Neuronal stem cell (in vitro differentiated cells): ENCODE measurements at regions not wholly inside any gene's neighbourhood (a gene's known extent, or its start where the extent isn't known, plus 50 kb on each side); places are given as distances from the start of the nearest gene placed in this dataset.

Experiments
- DNase-seq: peaks from one replicate; pipeline ENCODE4 v3.0.0-alpha.2; 2013; ENCODE audit warnings: low spot score
- H2AFZ ChIP-seq: one replicate; pipeline ENCODE4 v1.6.1; 2013; ENCODE audit warnings: mild to moderate bottlenecking, low read length, inconsistent platforms
- H2AK5ac ChIP-seq: 2 replicates; pipeline ENCODE4 v1.6.1; 2013; ENCODE audit warnings: low read depth, mild to moderate bottlenecking, inconsistent platforms, low read length, moderate library complexity, mixed read lengths
- H2BK120ac ChIP-seq: 2 replicates; pipeline ENCODE4 v1.6.1; 2013; ENCODE audit warnings: low read depth, mild to moderate bottlenecking, inconsistent platforms, low read length, moderate library complexity, mixed read lengths
- H2BK12ac ChIP-seq: one replicate; pipeline ENCODE4 v1.6.1; 2013; ENCODE audit warnings: low read length, inconsistent platforms
- H2BK15ac ChIP-seq: 2 replicates; pipeline ENCODE4 v1.6.1; 2013; ENCODE audit warnings: mild to moderate bottlenecking, low read length, inconsistent platforms, mixed read lengths
- H2BK5ac ChIP-seq: one replicate; pipeline ENCODE4 v1.6.1; 2013; ENCODE audit warnings: inconsistent platforms, mild to moderate bottlenecking, low read length, moderate library complexity
- H3K14ac ChIP-seq: one replicate; pipeline ENCODE4 v1.6.1; 2013; ENCODE audit warnings: low read length, inconsistent platforms
- H3K18ac ChIP-seq: 2 replicates; pipeline ENCODE4 v1.6.1; 2013; ENCODE audit warnings: low read length, inconsistent platforms
- H3K23ac ChIP-seq: 2 replicates; pipeline ENCODE4 v1.6.1; 2013; ENCODE audit warnings: low read depth, mild to moderate bottlenecking, mixed read lengths, low read length, inconsistent platforms; ENCODE audit not compliant: poor library complexity
- H3K27ac ChIP-seq: replicated peaks from 3 replicates; pipeline ENCODE4 v1.5.1; 2013; ENCODE audit warnings: low read length, inconsistent platforms
- H3K27me3 ChIP-seq, 3 experiments: 2 replicates each; pipeline ENCODE4 v1.6.1; 2013; ENCODE audit warnings: low read length in 3 of 3, mild to moderate bottlenecking in 2 of 3, inconsistent platforms in 1 of 3, low read depth in 1 of 3, mixed read lengths in 1 of 3, moderate library complexity in 1 of 3; ENCODE audit not compliant: control insufficient read depth in 3 of 3, insufficient read depth in 3 of 3
- H3K36me3 ChIP-seq, 2 donors: replicated peaks in 1 of 2; 2 replicates each; pipeline ENCODE4 v1.6.1; 2013; ENCODE audit warnings: low read length in 2 of 2; ENCODE audit not compliant: control insufficient read depth in 2 of 2, insufficient read depth in 2 of 2
- H3K4ac ChIP-seq: 2 replicates; pipeline ENCODE4 v1.6.1; 2013; ENCODE audit warnings: inconsistent platforms, mild to moderate bottlenecking, low read length, moderate library complexity
- H3K4me1 ChIP-seq, 2 donors: 1 replicate in 1 of 2; 2 replicates in 1 of 2; pipeline ENCODE4 v1.6.1; 2013; ENCODE audit warnings: low read length in 2 of 2, low read depth in 1 of 2; ENCODE audit not compliant: control insufficient read depth in 2 of 2, insufficient read depth in 1 of 2
- H3K4me2 ChIP-seq: one replicate; pipeline ENCODE4 v1.6.1; 2013; ENCODE audit warnings: mild to moderate bottlenecking, low read length, inconsistent platforms; ENCODE audit not compliant: insufficient read depth, poor library complexity, severe bottlenecking
- H3K4me3 ChIP-seq, 2 donors: 2 replicates each; pipeline ENCODE4 v1.5.1; 2013; ENCODE audit warnings: low read length in 2 of 2, mild to moderate bottlenecking in 2 of 2, inconsistent platforms in 1 of 2, moderate library complexity in 1 of 2
- H3K79me1 ChIP-seq: one replicate; pipeline ENCODE4 v1.6.1; 2013; ENCODE audit warnings: low read depth, mild to moderate bottlenecking, inconsistent platforms, low read length, moderate library complexity
- H3K9ac ChIP-seq: one replicate; pipeline ENCODE4 v1.6.1; 2013; ENCODE audit warnings: mild to moderate bottlenecking, low read depth, low read length, inconsistent platforms; ENCODE audit not compliant: poor library complexity
- H3K9me3 ChIP-seq, 2 donors: replicated peaks in 1 of 2; 2 replicates each; pipeline versions ENCODE3 to v1.6.1; 2013; ENCODE audit warnings: low read length in 2 of 2, mild to moderate bottlenecking in 2 of 2, inconsistent platforms in 1 of 2, low read depth in 1 of 2, mixed read lengths in 1 of 2, moderate library complexity in 1 of 2; ENCODE audit not compliant: control insufficient read depth in 2 of 2, insufficient read depth in 1 of 2
- H4K8ac ChIP-seq: one replicate; pipeline ENCODE4 v1.6.1; 2013; ENCODE audit warnings: low read depth, mild to moderate bottlenecking, inconsistent platforms, low read length, moderate library complexity
- H4K91ac ChIP-seq: one replicate; pipeline ENCODE4 v1.6.1; 2013; ENCODE audit warnings: low read length, low read depth, mild to moderate bottlenecking, inconsistent platforms; ENCODE audit not compliant: poor library complexity
- whole genome bisulfite sequencing, 2 donors: extraction: QIAGEN DNeasy Blood & Tissue Kit; methylation state at CpG; one replicate each; pipeline ENCODE4 v1.1.7; 2013; ENCODE audit warnings: missing lambda C conversion rate in 2 of 2, mixed read lengths in 1 of 2; ENCODE audit not compliant: insufficient read length in 2 of 2, insufficient replicate concordance in 1 of 2; ENCODE audit errors: extremely low coverage in 2 of 2; 5-methylcytosine and 5-hydroxymethylcytosine counted together

- Histone ChIP-seq H4K8ac (no peak overlapping the region), H3K4ac (no peak overlapping the region), H2BK12ac (no peak overlapping the region), H3K27me3 (no peaks in the 10 kb centered on the region), H3K9me3 (no peaks in the 10 kb centered on the region), H3K79me1 (no peaks in the 10 kb centered on the region), H3K4me1 (no peaks in the 10 kb centered on the region), H2BK5ac (no peak overlapping the region), H2AFZ (no peak overlapping the region), H3K14ac (no peak overlapping the region), H2BK120ac (no peak overlapping the region), H2BK15ac (no peak overlapping the region), H3K36me3 (no peaks in the 10 kb centered on the region), H3K4me2 (no peak overlapping the region), H3K4me3 (no peak overlapping the region), H2AK5ac (no peak overlapping the region), H4K91ac (no peak overlapping the region), H3K18ac (no peak overlapping the region), H3K27ac (no peak overlapping the region), H3K23ac (no peak overlapping the region), H3K9ac (no peak overlapping the region)
- no peak for DNase-seq
These were observed 161.1 kb upstream of the SLC39A10 start for GRCh38 chr2:195495966-195496365.

GRCh38 chr2:195495351-195495750 is 161.7 kb upstream of the SLC39A10 start:
- H3K14ac ChIP-seq: no peak overlapping the region

GRCh38 chr2:195494451-195494850 is 162.6 kb upstream of the SLC39A10 start:
- no peak overlapping the region for H3K23ac ChIP-seq
- no peak overlapping the region for H3K18ac ChIP-seq
- no peaks in the 10 kb centered on the region for H3K9me3 ChIP-seq
- H2BK12ac ChIP-seq: no peak overlapping the region
- no peak overlapping the region for H2AK5ac ChIP-seq
- no peak overlapping the region for H2BK5ac ChIP-seq
- no CpG with 5 or more reads among the region's 2 CpGs for WGBS, 2 donors
- H4K91ac ChIP-seq: no peak overlapping the region
- no peak overlapping the region for H2BK15ac ChIP-seq
- no peaks in the 10 kb centered on the region for H3K79me1 ChIP-seq
- no peak overlapping the region for H2AFZ ChIP-seq
- H4K8ac ChIP-seq: no peak overlapping the region
- no peaks in the 10 kb centered on the region for H3K4me1 ChIP-seq
- H3K4me3 ChIP-seq: no peak overlapping the region
- H3K9ac ChIP-seq: no peak overlapping the region
- H3K4me2 ChIP-seq: no peak overlapping the region
- H3K36me3 ChIP-seq: no peaks in the 10 kb centered on the region
- H3K14ac ChIP-seq: no peak overlapping the region
- no peak overlapping the region for H3K4ac ChIP-seq
- no peak overlapping the region for H3K27ac ChIP-seq
- no peak overlapping the region for H2BK120ac ChIP-seq
- no peaks in the 10 kb centered on the region for H3K27me3 ChIP-seq
- DNase-seq: no peak

More at GRCh38 chr2:195495351-195495750, 161.7 kb upstream of the SLC39A10 start:
- Histone ChIP-seq H3K9me3 (no peaks in the 10 kb centered on the region), H2BK120ac (no peak overlapping the region), H2AK5ac (no peak overlapping the region), H4K8ac (no peak overlapping the region), H3K27ac (no peak overlapping the region), H2BK12ac (no peak overlapping the region), H3K4ac (no peak overlapping the region), H3K36me3 (no peaks in the 10 kb centered on the region), H2BK5ac (no peak overlapping the region), H3K9ac (no peak overlapping the region), H3K4me3 (no peak overlapping the region), H3K18ac (no peak overlapping the region), H2AFZ (no peak overlapping the region), H3K4me2 (no peak overlapping the region), H3K4me1 (no peaks in the 10 kb centered on the region), H3K23ac (no peak overlapping the region), H3K79me1 (no peaks in the 10 kb centered on the region), H3K27me3 (no peaks in the 10 kb centered on the region), H4K91ac (no peak overlapping the region), H2BK15ac (no peak overlapping the region)
- WGBS, 2 donors: no CpG with 5 or more reads among the region's 2 CpGs
- DNase-seq: no peak

GRCh38 chr2:195493416-195493815 is 163.6 kb upstream of the SLC39A10 start:
- Histone ChIP-seq H3K18ac (no peak overlapping the region), H2BK5ac (no peak overlapping the region), H2BK12ac (no peak overlapping the region), H3K9ac (no peak overlapping the region), H2AK5ac (no peak overlapping the region), H3K4ac (no peak overlapping the region), H3K14ac (no peak overlapping the region), H3K36me3 (no peaks in the 10 kb centered on the region), H2BK15ac (no peak overlapping the region), H3K9me3 (no peaks in the 10 kb centered on the region), H3K4me3 (no peak overlapping the region), H3K23ac (no peak overlapping the region), H3K4me2 (no peak overlapping the region), H2BK120ac (no peak overlapping the region), H4K91ac (no peak overlapping the region), H3K4me1 (no peaks in the 10 kb centered on the region), H3K79me1 (no peaks in the 10 kb centered on the region), H2AFZ (no peak overlapping the region), H4K8ac (no peak overlapping the region), H3K27ac (no peak overlapping the region), H3K27me3 (no peaks in the 10 kb centered on the region)
- no CpG with 5 or more reads among the region's 7 CpGs for WGBS, 2 donors
- DNase-seq: no peak
